ENCODE measurements at regions not wholly inside any gene's neighbourhood (a gene's known extent, or its start where the extent isn't known, plus 50 kb on each side); places are given as distances from the start of the nearest gene placed in this dataset.

- TF ChIP-seq CTCF (conservative IDR thresholded peaks at IDR 0.05 in 1 of 2, IDR thresholded peaks at IDR 0.05 in 1 of 2; ENCODE audit: low read depth in 1 of 2, low read length in 2 of 2) (no peak), EZH2 (IDR thresholded peaks at IDR 0.05; ENCODE audit: low read length, missing control alignments) (no peak)
Observed at GRCh38 chr4:33722254-33722653, 2522.1 kb downstream of the ARAP2 start.

All from fibroblast of lung (primary cell).